ENCODE measurements at regions not wholly inside any gene's neighbourhood (a gene's known extent, or its start where the extent isn't known, plus 50 kb on each side); places are given as distances from the start of the nearest gene placed in this dataset.

DNA sequence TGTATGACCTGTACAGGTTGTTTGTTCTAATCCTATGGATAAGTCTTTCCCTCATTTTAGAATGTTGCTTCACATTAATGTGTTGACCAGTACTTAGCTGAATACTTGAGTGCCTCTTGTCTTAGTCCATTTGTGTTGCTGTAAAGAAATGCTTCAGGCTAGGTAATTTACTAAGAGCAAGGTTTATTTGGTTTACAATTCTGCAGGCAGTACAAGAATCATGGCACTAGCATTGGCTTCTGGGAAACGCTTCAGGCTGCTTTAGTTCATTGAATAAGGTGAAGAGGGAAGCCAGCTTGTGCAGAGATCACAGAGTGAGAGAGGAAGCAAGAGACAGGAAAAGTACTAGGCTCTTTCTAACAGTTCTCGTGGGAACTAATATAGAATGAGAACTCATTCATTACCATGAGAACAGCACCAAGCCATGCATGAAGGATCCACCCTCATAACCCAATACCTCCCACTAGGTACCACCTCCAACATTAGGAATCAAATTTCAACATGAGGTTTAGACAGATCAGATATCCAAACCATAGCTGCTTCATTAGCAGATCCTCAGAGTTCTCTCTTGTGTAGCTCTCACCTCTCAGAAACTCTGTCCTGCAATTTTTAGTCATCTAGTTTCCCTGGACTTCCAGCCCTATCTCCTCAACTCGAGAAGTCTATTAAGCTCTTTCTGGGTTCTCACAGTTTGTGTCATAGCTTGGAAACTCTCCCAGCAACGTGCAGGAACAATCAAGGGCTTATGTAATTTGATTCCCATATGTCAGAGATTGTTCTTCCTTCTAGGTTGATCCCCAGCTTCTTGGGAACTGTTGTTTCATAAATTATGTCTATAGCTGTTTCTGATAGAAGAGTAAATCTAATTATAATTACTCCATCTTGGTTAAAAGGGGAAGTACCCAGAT lies 2082.3 kb upstream of the CELF4 start:
- TF ChIP-seq, protein P1, sequence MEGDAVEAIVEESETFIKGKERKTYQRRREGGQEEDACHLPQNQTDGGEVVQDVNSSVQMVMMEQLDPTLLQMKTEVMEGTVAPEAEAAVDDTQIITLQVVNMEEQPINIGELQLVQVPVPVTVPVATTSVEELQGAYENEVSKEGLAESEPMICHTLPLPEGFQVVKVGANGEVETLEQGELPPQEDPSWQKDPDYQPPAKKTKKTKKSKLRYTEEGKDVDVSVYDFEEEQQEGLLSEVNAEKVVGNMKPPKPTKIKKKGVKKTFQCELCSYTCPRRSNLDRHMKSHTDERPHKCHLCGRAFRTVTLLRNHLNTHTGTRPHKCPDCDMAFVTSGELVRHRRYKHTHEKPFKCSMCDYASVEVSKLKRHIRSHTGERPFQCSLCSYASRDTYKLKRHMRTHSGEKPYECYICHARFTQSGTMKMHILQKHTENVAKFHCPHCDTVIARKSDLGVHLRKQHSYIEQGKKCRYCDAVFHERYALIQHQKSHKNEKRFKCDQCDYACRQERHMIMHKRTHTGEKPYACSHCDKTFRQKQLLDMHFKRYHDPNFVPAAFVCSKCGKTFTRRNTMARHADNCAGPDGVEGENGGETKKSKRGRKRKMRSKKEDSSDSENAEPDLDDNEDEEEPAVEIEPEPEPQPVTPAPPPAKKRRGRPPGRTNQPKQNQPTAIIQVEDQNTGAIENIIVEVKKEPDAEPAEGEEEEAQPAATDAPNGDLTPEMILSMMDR (IDR thresholded peaks at IDR 0.05): no peak
- no peak for TF ChIP-seq POLR2AphosphoS5 (IDR thresholded peaks at IDR 0.05)
